SK-N-SH (cell line): ENCODE measurements at regions not wholly inside any gene's neighbourhood (a gene's known extent, or its start where the extent isn't known, plus 50 kb on each side); places are given as distances from the start of the nearest gene placed in this dataset.

Experiments used
- CTCF ChIA-PET: fragments of 300-600, 350-600 bp; formaldehyde crosslinking; extraction: SDS; loops from one replicate; lab custom pipeline; 2021; lab: Yijun Ruan, JAX
- POLR2A ChIA-PET: fragments of 350-600 bp; sonication (Branson Sonifier 250); formaldehyde crosslinking; extraction: SDS; loops from one replicate; lab custom pipeline; 2020; ENCODE audit warnings: antibody characterized with exemption, inconsistent platforms; lab: Yijun Ruan, JAX
- DNase-seq: peaks from one replicate; pipeline ENCODE4 v3.0.0; 2012
- H2AFZ ChIP-seq: fragments of 200-600 bp; sonication (generic); 2 replicates; pipeline ENCODE4 v1.8.1; 2016; ENCODE audit warnings: antibody characterized with exemption, mild to moderate bottlenecking, low read depth
- H3F3A ChIP-seq: fragments of 200-600 bp; sonication (generic); replicated peaks from 2 replicates; pipeline ENCODE3; 2016; ENCODE audit warnings: antibody characterized with exemption, mild to moderate bottlenecking; ENCODE audit not compliant: insufficient read depth
- H3K27ac ChIP-seq, 2 experiments: fragments of 200-500 bp in 1 of 2; fragments of 200-600 bp in 1 of 2; sonication (Bioruptor generic) in 1 of 2; sonication (generic), shearing (Covaris generic) in 1 of 2; 2 replicates each; pipeline versions ENCODE4 v1.5.1 to v1.6.1; 2014 to 2016; ENCODE audit warnings: low read depth in 2 of 2, inconsistent platforms in 1 of 2, low read length in 1 of 2, mild to moderate bottlenecking in 1 of 2, mixed read lengths in 1 of 2
- H3K27me3 ChIP-seq: fragments of 200-600 bp; sonication (generic), shearing (Covaris generic); 2 replicates; pipeline ENCODE4 v1.6.1; 2016; ENCODE audit warnings: mixed run types; ENCODE audit not compliant: insufficient read depth
- H3K36me3 ChIP-seq, 2 experiments: fragments of 200-500 bp in 1 of 2; fragments of 200-600 bp in 1 of 2; sonication (Bioruptor generic) in 1 of 2; sonication (generic) in 1 of 2; replicated peaks in 1 of 2; 2 replicates each; pipeline versions ENCODE3 to v1.5.1; 2014 to 2016; ENCODE audit warnings: low read length in 1 of 2, mild to moderate bottlenecking in 1 of 2; ENCODE audit not compliant: insufficient read depth in 2 of 2, control insufficient read depth in 1 of 2
- H3K4me1 ChIP-seq, 2 experiments: fragments of 200-500 bp in 1 of 2; fragments of 200-600 bp in 1 of 2; sonication (Bioruptor generic) in 1 of 2; sonication (generic), shearing (Covaris generic) in 1 of 2; 2 replicates each; pipeline versions ENCODE4 v1.5.1 to v1.6.1; 2014 to 2016; ENCODE audit warnings: low read depth in 1 of 2, low read length in 1 of 2, mixed run types in 1 of 2; ENCODE audit not compliant: insufficient read depth in 2 of 2, control insufficient read depth in 1 of 2
- H3K4me2 ChIP-seq: fragments of 200-600 bp; sonication (generic), shearing (Covaris generic); 2 replicates; pipeline ENCODE4 v1.6.1; 2017; ENCODE audit warnings: mixed run types
- H3K4me3 ChIP-seq, 2 experiments: fragments of 200-500 bp in 1 of 2; fragments of 200-600 bp in 1 of 2; sonication (Bioruptor generic) in 1 of 2; sonication (generic), shearing (Covaris generic) in 1 of 2; 2 replicates each; pipeline versions ENCODE4 v1.5.1 to v1.8.1; 2014 to 2016; ENCODE audit warnings: low read depth in 2 of 2, inconsistent platforms in 1 of 2, low read length in 1 of 2, mild to moderate bottlenecking in 1 of 2, mixed read lengths in 1 of 2, moderate library complexity in 1 of 2
- H3K79me2 ChIP-seq: fragments of 200-600 bp; sonication (generic); 2 replicates; pipeline ENCODE4 v1.8.1; 2017; ENCODE audit warnings: mild to moderate bottlenecking; ENCODE audit not compliant: insufficient read depth
- H3K9ac ChIP-seq: fragments of 200-600 bp; sonication (generic); 2 replicates; pipeline ENCODE4 v1.6.1; 2017; ENCODE audit warnings: mixed run types
- H3K9me2 ChIP-seq: fragments of 200-600 bp; sonication (generic); 2 replicates; pipeline ENCODE4 v1.6.1; 2017; ENCODE audit warnings: mixed run types
- H3K9me3 ChIP-seq: fragments of 200-600 bp; sonication (generic); 2 replicates; pipeline ENCODE4 v1.6.1; 2017; ENCODE audit warnings: mixed run types, mild to moderate bottlenecking, moderate library complexity
- H4K20me1 ChIP-seq: fragments of 200-600 bp; sonication (generic); 2 replicates; pipeline ENCODE4 v1.6.1; 2017; ENCODE audit warnings: mild to moderate bottlenecking, mixed run types; ENCODE audit not compliant: insufficient read depth
- CHD2 ChIP-seq: fragments of 150-350 bp; IDR thresholded peaks from 2 replicates; pipeline ENCODE4 v1.6.1; 2018; ENCODE audit warnings: low read length; ENCODE audit not compliant: partially characterized antibody
- CTCF ChIP-seq: fragments of 200-600 bp; sonication (generic); IDR thresholded peaks from 2 replicates; pipeline ENCODE4 v1.6.1; 2017; ENCODE audit warnings: antibody characterized with exemption, mild to moderate bottlenecking, moderate library complexity
- FOXJ3 ChIP-seq: sonication (generic); formaldehyde crosslinking; IDR thresholded peaks from 2 replicates; pipeline ENCODE4 v1.5.1; 2020; ENCODE audit warnings: mild to moderate bottlenecking, missing genetic modification reagents
- FOXM1 ChIP-seq: IDR thresholded peaks from 2 replicates; pipeline ENCODE4 v1.4.0; 2012; ENCODE audit warnings: low read depth, mild to moderate bottlenecking
- GABPA ChIP-seq: IDR thresholded peaks from 2 replicates; pipeline ENCODE4 v1.4.0; 2012; ENCODE audit warnings: low read depth, mild to moderate bottlenecking
- GATA2 ChIP-seq: sonication (generic); formaldehyde crosslinking; IDR thresholded peaks from 2 replicates; pipeline ENCODE4 v1.5.0; 2020; ENCODE audit warnings: mild to moderate bottlenecking, missing genetic modification reagents
- IRF3 ChIP-seq: fragments of 150-350 bp; IDR thresholded peaks from 2 replicates; pipeline ENCODE4 v1.6.1; 2016; ENCODE audit warnings: mild to moderate bottlenecking, low read depth, low read length
- JUND ChIP-seq: IDR thresholded peaks from 2 replicates; pipeline ENCODE4 v1.4.0; 2012
- MAX ChIP-seq: IDR thresholded peaks from 2 replicates; pipeline ENCODE4 v1.4.0; 2012; ENCODE audit warnings: low read depth
- MEF2A ChIP-seq: IDR thresholded peaks from 2 replicates; pipeline ENCODE4 v1.4.0; 2012; ENCODE audit warnings: low read depth, borderline replicate concordance
- PBX3 ChIP-seq: IDR thresholded peaks from 2 replicates; pipeline ENCODE4; 2012
- POLR2AphosphoS5 ChIP-seq: IDR thresholded peaks from 2 replicates; pipeline ENCODE4 v1.6.1; 2012; ENCODE audit warnings: low read depth, low read length
- RAD21 ChIP-seq: IDR thresholded peaks from 2 replicates; pipeline ENCODE4 v1.6.1; 2012; ENCODE audit warnings: mild to moderate bottlenecking, low read length
- RXRA ChIP-seq: IDR thresholded peaks from 2 replicates; pipeline ENCODE4 v1.4.0; 2012; ENCODE audit warnings: low read depth, mild to moderate bottlenecking, borderline replicate concordance
- SMC3 ChIP-seq: IDR thresholded peaks from 2 replicates; pipeline ENCODE4 v1.6.1; 2012; ENCODE audit warnings: low read depth, low read length, improper control_type of control experiment
- TEAD4 ChIP-seq: IDR thresholded peaks from 2 replicates; pipeline ENCODE4 v1.4.0; 2012; ENCODE audit warnings: mild to moderate bottlenecking, borderline replicate concordance; ENCODE audit not compliant: insufficient read depth
- USF1 ChIP-seq: IDR thresholded peaks from 2 replicates; pipeline ENCODE4 v1.4.0; 2012; ENCODE audit warnings: low read depth, borderline replicate concordance
- YY1 ChIP-seq: IDR thresholded peaks from 2 replicates; pipeline ENCODE4 v1.4.0; 2012; ENCODE audit warnings: low read depth, mild to moderate bottlenecking
- WGBS: methylation state at CpG from one replicate; pipeline ENCODE4 v1.1.6; 2017; ENCODE audit warnings: low lambda C conversion rate; 5-methylcytosine and 5-hydroxymethylcytosine counted together

GRCh38 chr16:66255647-66256046 lies 110.8 kb upstream of the CDH5 start:
- no peaks in the 10 kb centered on the region for H4K20me1 ChIP-seq
- 61% methylated on average over 4 of the region's 4 CpGs for WGBS
- no peaks in the 10 kb centered on the region for H3K9me3 ChIP-seq
- no peak for DNase-seq
- TF ChIP-seq JUND: no peak
- TF ChIP-seq RXRA: no peak
- no peak for TF ChIP-seq GABPA
- no peak for TF ChIP-seq TEAD4
- TF ChIP-seq FOXJ3 (CRISPR knock-in tag): no peak
- TF ChIP-seq GATA2 (CRISPR knock-in tag): no peak
- TF ChIP-seq FOXM1: no peak
- TF ChIP-seq IRF3: no peak
- TF ChIP-seq MAX: no peak
- no peak for TF ChIP-seq PBX3
- no peak for TF ChIP-seq RAD21
- no peak for TF ChIP-seq MEF2A
- no peak for TF ChIP-seq SMC3
- no peak for TF ChIP-seq YY1
- no peak for TF ChIP-seq USF1
- TF ChIP-seq CTCF: no peak
- TF ChIP-seq POLR2AphosphoS5: no peak
- no peak for TF ChIP-seq CHD2
- peaks cover 4 to 7% of the 10 kb centered on the region in 2 experiments; a peak in 3 of 4 replicates for H3K4me1 ChIP-seq
- H3K27ac ChIP-seq: no peak overlapping the region
- H3K4me2 ChIP-seq: no peak overlapping the region
- POLR2A ChIA-PET: no interaction called here
- no peaks in the 10 kb centered on the region for H3K9me2 ChIP-seq
- H3K79me2 ChIP-seq: no peaks in the 10 kb centered on the region
- CTCF ChIA-PET: no interaction called here
- no peaks in the 10 kb centered on the region for H3F3A ChIP-seq
- no peaks in the 10 kb centered on the region for H3K27me3 ChIP-seq
- no peaks in the 10 kb centered on the region for H3K36me3 ChIP-seq
- no peak overlapping the region for H2AFZ ChIP-seq
- H3K9ac ChIP-seq: no peak overlapping the region
- no peak overlapping the region for H3K4me3 ChIP-seq
